GM23338 (cell line): ENCODE measurements at regions not wholly inside any gene's neighbourhood (a gene's known extent, or its start where the extent isn't known, plus 50 kb on each side); places are given as distances from the start of the nearest gene placed in this dataset.

ENCODE experiments used
- ATAC-seq: fragments of 200-7000 bp; cut with Tn5 transposase; 3 replicates; pipeline ENCODE4 v1.9.1; 2020
- DNase-seq: peaks from one replicate; pipeline ENCODE4 v3.0.0-alpha.2; 2015; ENCODE audit warnings: low spot score
- H2AFZ ChIP-seq: fragments of 200-600 bp; sonication (generic); 2 replicates; pipeline ENCODE4 v1.8.0; 2016; ENCODE audit warnings: antibody characterized with exemption, mild to moderate bottlenecking, moderate library complexity
- H3F3A ChIP-seq: fragments of 200-600 bp; sonication (generic); replicated peaks from 2 replicates; pipeline ENCODE4 v1.8.0; 2017; ENCODE audit warnings: antibody characterized with exemption, mixed run types, low read depth
- H3K27ac ChIP-seq: fragments of 200-600 bp; sonication (generic); 2 replicates; pipeline ENCODE4 v1.6.1; 2016; ENCODE audit warnings: low read depth
- H3K27me3 ChIP-seq: fragments of 200-600 bp; sonication (generic); 2 replicates; pipeline ENCODE4 v1.8.0; 2016; ENCODE audit warnings: mild to moderate bottlenecking, mixed run types, moderate library complexity; ENCODE audit not compliant: insufficient read depth
- H3K36me3 ChIP-seq: fragments of 200-600 bp; sonication (generic); 2 replicates; pipeline ENCODE4 v1.8.0; 2016; ENCODE audit warnings: mild to moderate bottlenecking; ENCODE audit not compliant: insufficient read depth
- H3K4me1 ChIP-seq: fragments of 200-600 bp; sonication (generic); 2 replicates; pipeline ENCODE4 v1.8.0; 2016; ENCODE audit warnings: mild to moderate bottlenecking, moderate library complexity; ENCODE audit not compliant: insufficient read depth
- H3K4me2 ChIP-seq: fragments of 200-600 bp; sonication (generic); 2 replicates; pipeline ENCODE4 v1.7.1; 2017; ENCODE audit warnings: mixed run types
- H3K4me3 ChIP-seq: fragments of 200-600 bp; sonication (generic); 2 replicates; pipeline ENCODE4 v1.6.1; 2016; ENCODE audit warnings: mixed run types
- H3K79me2 ChIP-seq: fragments of 200-600 bp; sonication (generic); replicated peaks from 2 replicates; pipeline ENCODE4 v1.8.0; 2017; ENCODE audit warnings: mild to moderate bottlenecking; ENCODE audit not compliant: insufficient read depth
- H3K9me2 ChIP-seq: fragments of 200-600 bp; sonication (generic); 2 replicates; pipeline ENCODE4 v1.8.0; 2017; ENCODE audit not compliant: insufficient read depth
- H4K20me1 ChIP-seq: fragments of 200-600 bp; sonication (generic); replicated peaks from 2 replicates; pipeline ENCODE4 v1.8.0; 2017; ENCODE audit warnings: mild to moderate bottlenecking; ENCODE audit not compliant: insufficient read depth
- H3K27ac Mint-ChIP-seq: 2 replicates; pipeline ENCODE4 v1.8.0; 2020; ENCODE audit warnings: inconsistent platforms, mild to moderate bottlenecking, moderate library complexity, mixed read lengths
- H3K27me3 Mint-ChIP-seq: 3 replicates; pipeline ENCODE4 v1.8.0; 2022; ENCODE audit warnings: low read depth, mild to moderate bottlenecking, moderate library complexity, mixed read lengths, inconsistent platforms; ENCODE audit not compliant: insufficient read depth, poor library complexity
- H3K36me3 Mint-ChIP-seq: 3 replicates; pipeline ENCODE4 v1.8.0; 2021; ENCODE audit warnings: low read depth, mild to moderate bottlenecking, inconsistent platforms, moderate library complexity, mixed read lengths
- H3K4me1 Mint-ChIP-seq: 3 replicates; pipeline ENCODE4 v1.8.0; 2020; ENCODE audit warnings: mild to moderate bottlenecking, inconsistent platforms, mixed read lengths
- H3K4me3 Mint-ChIP-seq: 3 replicates; pipeline ENCODE4 v1.8.0; 2021; ENCODE audit warnings: moderate library complexity, mild to moderate bottlenecking, inconsistent platforms, mixed read lengths
- H3K9me3 Mint-ChIP-seq: 3 replicates; pipeline ENCODE4 v1.8.0; 2020; ENCODE audit warnings: moderate library complexity, mild to moderate bottlenecking, inconsistent platforms, mixed read lengths
- CREB1 ChIP-seq: fragments of 250-450 bp; sonication (Bioruptor Pico); IDR thresholded peaks from 2 replicates; pipeline ENCODE4 v1.5.0; 2020; ENCODE audit warnings: low read depth, mild to moderate bottlenecking, moderate library complexity
- EZH2 ChIP-seq: fragments of 200-600 bp; sonication (generic); IDR thresholded peaks from one replicate; pipeline ENCODE4 v1.8.0; 2017; ENCODE audit warnings: antibody characterized with exemption, mild to moderate bottlenecking, low read depth; ENCODE audit not compliant: unreplicated experiment
- EZH2phosphoT487 ChIP-seq: fragments of 200-600 bp; sonication (generic); IDR thresholded peaks from one replicate; pipeline ENCODE4 v1.8.1; 2018; ENCODE audit warnings: antibody characterized with exemption; ENCODE audit not compliant: unreplicated experiment
- JUNB ChIP-seq: IDR thresholded peaks from one replicate; pipeline ENCODE4 v1.6.1; 2016; ENCODE audit warnings: antibody characterized with exemption; ENCODE audit not compliant: unreplicated experiment
- NANOG ChIP-seq: IDR thresholded peaks from 2 replicates; pipeline ENCODE4 v1.6.1; 2016; ENCODE audit warnings: antibody characterized with exemption, borderline replicate concordance
- POLR2AphosphoS5 ChIP-seq: IDR thresholded peaks from 2 replicates; pipeline ENCODE4 v1.6.1; 2016; ENCODE audit warnings: antibody characterized with exemption, low read depth
- STAT1 ChIP-seq: IDR thresholded peaks from one replicate; pipeline ENCODE4 v1.6.1; 2016; ENCODE audit warnings: antibody characterized with exemption; ENCODE audit not compliant: unreplicated experiment
- ZNF114 ChIP-seq: fragments of 250-450 bp; sonication (Bioruptor Pico); IDR thresholded peaks from 2 replicates; pipeline ENCODE4 v1.5.0; 2020; ENCODE audit warnings: mild to moderate bottlenecking, moderate library complexity
- ZNF331 ChIP-seq: fragments of 250-450 bp; sonication (Bioruptor Pico); IDR thresholded peaks from 2 replicates; pipeline ENCODE4 v1.5.0; 2020; ENCODE audit warnings: low read depth, mild to moderate bottlenecking, moderate library complexity
- TF ChIP-seq, protein P1 (sequence below): fragments of 250-450 bp; sonication (Bioruptor Pico); IDR thresholded peaks from 2 replicates; pipeline ENCODE4 v1.5.0; 2020; ENCODE audit warnings: mild to moderate bottlenecking, moderate library complexity
- TF ChIP-seq, protein P2 (sequence below): IDR thresholded peaks from 2 replicates; pipeline ENCODE4 v1.6.1; 2016; ENCODE audit warnings: antibody characterized with exemption
- TF ChIP-seq, protein P3 (sequence below), 2 experiments: fragments of 200-600 bp in 1 of 2; sonication (generic) in 1 of 2; conservative IDR thresholded peaks; 2 replicates each; pipeline versions ENCODE4 v1.5.1 to v1.6.1; 2016 to 2017; ENCODE audit warnings: antibody characterized with exemption in 2 of 2, low read depth in 2 of 2, mild to moderate bottlenecking in 2 of 2, moderate library complexity in 1 of 2
- TF ChIP-seq, protein P4 (sequence below): IDR thresholded peaks from one replicate; pipeline ENCODE4 v1.6.1; 2018; ENCODE audit warnings: antibody characterized with exemption; ENCODE audit not compliant: unreplicated experiment

DNA sequence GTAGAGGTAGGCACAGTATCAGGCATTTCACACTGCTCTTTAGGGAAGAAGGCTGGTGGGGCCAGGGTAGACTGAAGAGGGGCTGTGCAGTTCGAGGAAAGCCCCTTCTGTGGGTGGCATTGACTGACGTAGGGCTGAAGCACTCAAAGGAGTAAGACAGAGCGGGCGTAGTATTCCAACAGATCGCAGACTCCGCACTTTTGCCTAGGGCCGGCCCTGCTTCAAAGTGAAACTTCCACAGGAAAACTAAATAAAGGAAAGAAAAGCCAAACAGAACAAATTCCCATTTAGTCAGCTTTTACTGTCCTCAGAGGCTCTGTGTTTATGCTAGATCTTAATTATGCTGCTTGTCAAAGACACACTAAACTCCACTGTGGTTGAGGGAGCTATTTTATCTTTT, 493.0 kb upstream of the WWC1 start:
- peaks cover 9% of the 10 kb centered on the region for H3K4me1 Mint-ChIP-seq
- H3K4me3 Mint-ChIP-seq = no peak overlapping the region
- no peaks in the 10 kb centered on the region for H3K9me3 Mint-ChIP-seq
- Histone ChIP-seq H3K27ac (no peak overlapping the region), H3K27me3 (no peaks in the 10 kb centered on the region), H3K4me3 (no peak overlapping the region), H3K36me3 (no peaks in the 10 kb centered on the region), H3K9me2 (peaks cover 21% of the 10 kb centered on the region), H3K4me1 (no peaks in the 10 kb centered on the region), H3K79me2 (no peaks in the 10 kb centered on the region), H3F3A (no peaks in the 10 kb centered on the region), H4K20me1 (no peaks in the 10 kb centered on the region), H3K4me2 (no peak overlapping the region), H2AFZ (no peak overlapping the region)
- peaks cover 2% of the 10 kb centered on the region for H3K27me3 Mint-ChIP-seq
- no peak for TF ChIP-seq STAT1
- no peak for TF ChIP-seq EZH2phosphoT487
- no peak for TF ChIP-seq JUNB
- no peak for TF ChIP-seq ZNF331 (CRISPR knock-in tag)
- TF ChIP-seq NANOG = no peak
- no peak for TF ChIP-seq CREB1
- TF ChIP-seq, protein P1, sequence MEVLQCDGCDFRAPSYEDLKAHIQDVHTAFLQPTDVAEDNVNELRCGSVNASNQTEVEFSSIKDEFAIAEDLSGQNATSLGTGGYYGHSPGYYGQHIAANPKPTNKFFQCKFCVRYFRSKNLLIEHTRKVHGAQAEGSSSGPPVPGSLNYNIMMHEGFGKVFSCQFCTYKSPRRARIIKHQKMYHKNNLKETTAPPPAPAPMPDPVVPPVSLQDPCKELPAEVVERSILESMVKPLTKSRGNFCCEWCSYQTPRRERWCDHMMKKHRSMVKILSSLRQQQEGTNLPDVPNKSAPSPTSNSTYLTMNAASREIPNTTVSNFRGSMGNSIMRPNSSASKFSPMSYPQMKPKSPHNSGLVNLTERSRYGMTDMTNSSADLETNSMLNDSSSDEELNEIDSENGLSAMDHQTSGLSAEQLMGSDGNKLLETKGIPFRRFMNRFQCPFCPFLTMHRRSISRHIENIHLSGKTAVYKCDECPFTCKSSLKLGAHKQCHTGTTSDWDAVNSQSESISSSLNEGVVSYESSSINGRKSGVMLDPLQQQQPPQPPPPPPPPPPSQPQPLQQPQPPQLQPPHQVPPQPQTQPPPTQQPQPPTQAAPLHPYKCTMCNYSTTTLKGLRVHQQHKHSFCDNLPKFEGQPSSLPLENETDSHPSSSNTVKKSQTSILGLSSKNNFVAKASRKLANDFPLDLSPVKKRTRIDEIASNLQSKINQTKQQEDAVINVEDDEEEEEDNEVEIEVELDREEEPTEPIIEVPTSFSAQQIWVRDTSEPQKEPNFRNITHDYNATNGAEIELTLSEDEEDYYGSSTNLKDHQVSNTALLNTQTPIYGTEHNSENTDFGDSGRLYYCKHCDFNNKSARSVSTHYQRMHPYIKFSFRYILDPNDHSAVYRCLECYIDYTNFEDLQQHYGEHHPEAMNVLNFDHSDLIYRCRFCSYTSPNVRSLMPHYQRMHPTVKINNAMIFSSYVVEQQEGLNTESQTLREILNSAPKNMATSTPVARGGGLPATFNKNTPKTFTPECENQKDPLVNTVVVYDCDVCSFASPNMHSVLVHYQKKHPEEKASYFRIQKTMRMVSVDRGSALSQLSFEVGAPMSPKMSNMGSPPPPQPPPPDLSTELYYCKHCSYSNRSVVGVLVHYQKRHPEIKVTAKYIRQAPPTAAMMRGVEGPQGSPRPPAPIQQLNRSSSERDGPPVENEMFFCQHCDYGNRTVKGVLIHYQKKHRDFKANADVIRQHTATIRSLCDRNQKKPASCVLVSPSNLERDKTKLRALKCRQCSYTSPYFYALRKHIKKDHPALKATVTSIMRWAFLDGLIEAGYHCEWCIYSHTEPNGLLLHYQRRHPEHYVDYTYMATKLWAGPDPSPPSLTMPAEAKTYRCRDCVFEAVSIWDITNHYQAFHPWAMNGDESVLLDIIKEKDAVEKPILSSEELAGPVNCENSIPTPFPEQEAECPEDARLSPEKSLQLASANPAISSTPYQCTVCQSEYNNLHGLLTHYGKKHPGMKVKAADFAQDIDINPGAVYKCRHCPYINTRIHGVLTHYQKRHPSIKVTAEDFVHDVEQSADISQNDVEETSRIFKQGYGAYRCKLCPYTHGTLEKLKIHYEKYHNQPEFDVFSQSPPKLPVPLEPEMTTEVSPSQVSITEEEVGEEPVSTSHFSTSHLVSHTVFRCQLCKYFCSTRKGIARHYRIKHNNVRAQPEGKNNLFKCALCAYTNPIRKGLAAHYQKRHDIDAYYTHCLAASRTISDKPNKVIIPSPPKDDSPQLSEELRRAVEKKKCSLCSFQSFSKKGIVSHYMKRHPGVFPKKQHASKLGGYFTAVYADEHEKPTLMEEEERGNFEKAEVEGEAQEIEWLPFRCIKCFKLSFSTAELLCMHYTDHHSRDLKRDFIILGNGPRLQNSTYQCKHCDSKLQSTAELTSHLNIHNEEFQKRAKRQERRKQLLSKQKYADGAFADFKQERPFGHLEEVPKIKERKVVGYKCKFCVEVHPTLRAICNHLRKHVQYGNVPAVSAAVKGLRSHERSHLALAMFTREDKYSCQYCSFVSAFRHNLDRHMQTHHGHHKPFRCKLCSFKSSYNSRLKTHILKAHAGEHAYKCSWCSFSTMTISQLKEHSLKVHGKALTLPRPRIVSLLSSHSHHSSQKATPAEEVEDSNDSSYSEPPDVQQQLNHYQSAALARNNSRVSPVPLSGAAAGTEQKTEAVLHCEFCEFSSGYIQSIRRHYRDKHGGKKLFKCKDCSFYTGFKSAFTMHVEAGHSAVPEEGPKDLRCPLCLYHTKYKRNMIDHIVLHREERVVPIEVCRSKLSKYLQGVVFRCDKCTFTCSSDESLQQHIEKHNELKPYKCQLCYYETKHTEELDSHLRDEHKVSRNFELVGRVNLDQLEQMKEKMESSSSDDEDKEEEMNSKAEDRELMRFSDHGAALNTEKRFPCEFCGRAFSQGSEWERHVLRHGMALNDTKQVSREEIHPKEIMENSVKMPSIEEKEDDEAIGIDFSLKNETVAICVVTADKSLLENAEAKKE (CRISPR knock-in tag) = no peak
- TF ChIP-seq, protein P2, sequence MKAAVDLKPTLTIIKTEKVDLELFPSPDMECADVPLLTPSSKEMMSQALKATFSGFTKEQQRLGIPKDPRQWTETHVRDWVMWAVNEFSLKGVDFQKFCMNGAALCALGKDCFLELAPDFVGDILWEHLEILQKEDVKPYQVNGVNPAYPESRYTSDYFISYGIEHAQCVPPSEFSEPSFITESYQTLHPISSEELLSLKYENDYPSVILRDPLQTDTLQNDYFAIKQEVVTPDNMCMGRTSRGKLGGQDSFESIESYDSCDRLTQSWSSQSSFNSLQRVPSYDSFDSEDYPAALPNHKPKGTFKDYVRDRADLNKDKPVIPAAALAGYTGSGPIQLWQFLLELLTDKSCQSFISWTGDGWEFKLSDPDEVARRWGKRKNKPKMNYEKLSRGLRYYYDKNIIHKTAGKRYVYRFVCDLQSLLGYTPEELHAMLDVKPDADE = no peak
- TF ChIP-seq, protein P3, sequence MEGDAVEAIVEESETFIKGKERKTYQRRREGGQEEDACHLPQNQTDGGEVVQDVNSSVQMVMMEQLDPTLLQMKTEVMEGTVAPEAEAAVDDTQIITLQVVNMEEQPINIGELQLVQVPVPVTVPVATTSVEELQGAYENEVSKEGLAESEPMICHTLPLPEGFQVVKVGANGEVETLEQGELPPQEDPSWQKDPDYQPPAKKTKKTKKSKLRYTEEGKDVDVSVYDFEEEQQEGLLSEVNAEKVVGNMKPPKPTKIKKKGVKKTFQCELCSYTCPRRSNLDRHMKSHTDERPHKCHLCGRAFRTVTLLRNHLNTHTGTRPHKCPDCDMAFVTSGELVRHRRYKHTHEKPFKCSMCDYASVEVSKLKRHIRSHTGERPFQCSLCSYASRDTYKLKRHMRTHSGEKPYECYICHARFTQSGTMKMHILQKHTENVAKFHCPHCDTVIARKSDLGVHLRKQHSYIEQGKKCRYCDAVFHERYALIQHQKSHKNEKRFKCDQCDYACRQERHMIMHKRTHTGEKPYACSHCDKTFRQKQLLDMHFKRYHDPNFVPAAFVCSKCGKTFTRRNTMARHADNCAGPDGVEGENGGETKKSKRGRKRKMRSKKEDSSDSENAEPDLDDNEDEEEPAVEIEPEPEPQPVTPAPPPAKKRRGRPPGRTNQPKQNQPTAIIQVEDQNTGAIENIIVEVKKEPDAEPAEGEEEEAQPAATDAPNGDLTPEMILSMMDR (conservative IDR thresholded peaks at IDR 0.05; ENCODE audit: low read depth in 2 of 2) = no peak
- TF ChIP-seq, protein P4, sequence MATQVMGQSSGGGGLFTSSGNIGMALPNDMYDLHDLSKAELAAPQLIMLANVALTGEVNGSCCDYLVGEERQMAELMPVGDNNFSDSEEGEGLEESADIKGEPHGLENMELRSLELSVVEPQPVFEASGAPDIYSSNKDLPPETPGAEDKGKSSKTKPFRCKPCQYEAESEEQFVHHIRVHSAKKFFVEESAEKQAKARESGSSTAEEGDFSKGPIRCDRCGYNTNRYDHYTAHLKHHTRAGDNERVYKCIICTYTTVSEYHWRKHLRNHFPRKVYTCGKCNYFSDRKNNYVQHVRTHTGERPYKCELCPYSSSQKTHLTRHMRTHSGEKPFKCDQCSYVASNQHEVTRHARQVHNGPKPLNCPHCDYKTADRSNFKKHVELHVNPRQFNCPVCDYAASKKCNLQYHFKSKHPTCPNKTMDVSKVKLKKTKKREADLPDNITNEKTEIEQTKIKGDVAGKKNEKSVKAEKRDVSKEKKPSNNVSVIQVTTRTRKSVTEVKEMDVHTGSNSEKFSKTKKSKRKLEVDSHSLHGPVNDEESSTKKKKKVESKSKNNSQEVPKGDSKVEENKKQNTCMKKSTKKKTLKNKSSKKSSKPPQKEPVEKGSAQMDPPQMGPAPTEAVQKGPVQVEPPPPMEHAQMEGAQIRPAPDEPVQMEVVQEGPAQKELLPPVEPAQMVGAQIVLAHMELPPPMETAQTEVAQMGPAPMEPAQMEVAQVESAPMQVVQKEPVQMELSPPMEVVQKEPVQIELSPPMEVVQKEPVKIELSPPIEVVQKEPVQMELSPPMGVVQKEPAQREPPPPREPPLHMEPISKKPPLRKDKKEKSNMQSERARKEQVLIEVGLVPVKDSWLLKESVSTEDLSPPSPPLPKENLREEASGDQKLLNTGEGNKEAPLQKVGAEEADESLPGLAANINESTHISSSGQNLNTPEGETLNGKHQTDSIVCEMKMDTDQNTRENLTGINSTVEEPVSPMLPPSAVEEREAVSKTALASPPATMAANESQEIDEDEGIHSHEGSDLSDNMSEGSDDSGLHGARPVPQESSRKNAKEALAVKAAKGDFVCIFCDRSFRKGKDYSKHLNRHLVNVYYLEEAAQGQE = no peak
- TF ChIP-seq EZH2 = no peak
- no peak for TF ChIP-seq ZNF114 (CRISPR knock-in tag)
- no peak for TF ChIP-seq POLR2AphosphoS5
- ATAC-seq (no peak), DNase-seq (no peak)
- H3K27ac Mint-ChIP-seq = no peak overlapping the region; the same call in 1 of the 2 replicates
- no peaks in the 10 kb centered on the region for H3K36me3 Mint-ChIP-seq
